ENCODE measurements at regions not wholly inside any gene's neighbourhood (a gene's known extent, or its start where the extent isn't known, plus 50 kb on each side); places are given as distances from the start of the nearest gene placed in this dataset.

- no peaks in the 10 kb centered on the region for H3K27me3 ChIP-seq (ENCODE audit: insufficient read depth)
- no peak for DNase-seq (ENCODE audit: low spot score)
- no peaks in the 10 kb centered on the region for H3K79me2 ChIP-seq (replicated peaks; ENCODE audit: insufficient read depth)
- Mint-ChIP-seq H3K9me3 (no peaks in the 10 kb centered on the region), H3K4me3 (no peak overlapping the region), H3K27ac (no peak overlapping the region), H3K27me3 (ENCODE audit: insufficient read depth, low read depth, poor library complexity) (no peaks in the 10 kb centered on the region), H3K4me1 (peaks cover 7% of the 10 kb centered on the region; the same call in 2 of the 3 replicates), H3K36me3 (ENCODE audit: low read depth) (no peaks in the 10 kb centered on the region)
- H3K4me3 ChIP-seq, result no peak overlapping the region
- no peaks in the 10 kb centered on the region for H3K4me1 ChIP-seq (ENCODE audit: insufficient read depth)
- no peak for ATAC-seq
- H2AFZ ChIP-seq, result no peak overlapping the region
- no peaks in the 10 kb centered on the region for H4K20me1 ChIP-seq (replicated peaks; ENCODE audit: insufficient read depth)
- no peak overlapping the region for H3K27ac ChIP-seq (ENCODE audit: low read depth)
- TF ChIP-seq POLR2AphosphoS5 (IDR thresholded peaks at IDR 0.05; ENCODE audit: low read depth), result no peak
- no peak for TF ChIP-seq ZNF114 (CRISPR knock-in tag; IDR thresholded peaks at IDR 0.05)
- no peak for TF ChIP-seq EZH2 (IDR thresholded peaks at IDR 0.05; ENCODE audit: low read depth, unreplicated experiment)
- TF ChIP-seq ZNF331 (CRISPR knock-in tag; IDR thresholded peaks at IDR 0.05; ENCODE audit: low read depth), result no peak
- TF ChIP-seq CTCF (conservative IDR thresholded peaks at IDR 0.05; ENCODE audit: low read depth in 2 of 2), result no peak
- TF ChIP-seq EZH2phosphoT487 (IDR thresholded peaks at IDR 0.05; ENCODE audit: unreplicated experiment), result no peak
- no peak for TF ChIP-seq NANOG (IDR thresholded peaks at IDR 0.05; ENCODE audit: borderline replicate concordance)
- no peak for TF ChIP-seq REST (IDR thresholded peaks at IDR 0.05; ENCODE audit: unreplicated experiment)
- TF ChIP-seq ZNF462 (CRISPR knock-in tag; IDR thresholded peaks at IDR 0.05), result no peak
- TF ChIP-seq STAT1 (IDR thresholded peaks at IDR 0.05; ENCODE audit: unreplicated experiment), result no peak
- no peak for TF ChIP-seq CREB1 (CRISPR knock-in tag; IDR thresholded peaks at IDR 0.05; ENCODE audit: low read depth)
- no peak for TF ChIP-seq JUNB (IDR thresholded peaks at IDR 0.05; ENCODE audit: unreplicated experiment)
- TF ChIP-seq ETS1 (IDR thresholded peaks at IDR 0.05), result no peak
- H3K4me2 ChIP-seq, result no peak overlapping the region
- H3K36me3 ChIP-seq (ENCODE audit: insufficient read depth), result no peaks in the 10 kb centered on the region
- H3K9me2 ChIP-seq (ENCODE audit: insufficient read depth), result no peaks in the 10 kb centered on the region
- no peaks in the 10 kb centered on the region for H3F3A ChIP-seq (replicated peaks; ENCODE audit: low read depth)
These were observed 1302.7 kb upstream of the PIK3C3 start for GRCh38 chr18:40652321-40652720.

Data from GM23338 (cell line).